ENCODE measurements at regions not wholly inside any gene's neighbourhood (a gene's known extent, or its start where the extent isn't known, plus 50 kb on each side); places are given as distances from the start of the nearest gene placed in this dataset.
A peak's percentile ranks its signal among the peaks of the same experiment; 100 is the strongest.

- DNase-seq: peak in 1 of 2 donors; percentile 68
- H3K27ac ChIP-seq: no peak overlapping the region
- WGBS, 2 donors: 28 to 35% methylated on average over 13 to 55 of the region's 55 CpGs
- ATAC-seq (ENCODE audit: low FRiP score in 2 of 2): no peak
- H3K4me1 ChIP-seq: peaks cover 16 to 24% (median 18%) of the 10 kb centered on the region in 4 donors
- no peaks in the 10 kb centered on the region for H3K36me3 ChIP-seq
- H3K4me3 ChIP-seq: peak overlapping the region in 3 of 4 donors; percentile 24 to 46 (median 37)
- H3K27me3 ChIP-seq: peaks cover 0 to 38% (median 18%) of the 10 kb centered on the region in 4 donors
- H3K9me3 ChIP-seq: no peaks in the 10 kb centered on the region
- TF ChIP-seq EP300 (IDR thresholded peaks at IDR 0.05) (no peak), POLR2AphosphoS5 (IDR thresholded peaks at IDR 0.05) (no peak), POLR2A (IDR thresholded peaks at IDR 0.05) (no peak)
- TF ChIP-seq, protein P1, sequence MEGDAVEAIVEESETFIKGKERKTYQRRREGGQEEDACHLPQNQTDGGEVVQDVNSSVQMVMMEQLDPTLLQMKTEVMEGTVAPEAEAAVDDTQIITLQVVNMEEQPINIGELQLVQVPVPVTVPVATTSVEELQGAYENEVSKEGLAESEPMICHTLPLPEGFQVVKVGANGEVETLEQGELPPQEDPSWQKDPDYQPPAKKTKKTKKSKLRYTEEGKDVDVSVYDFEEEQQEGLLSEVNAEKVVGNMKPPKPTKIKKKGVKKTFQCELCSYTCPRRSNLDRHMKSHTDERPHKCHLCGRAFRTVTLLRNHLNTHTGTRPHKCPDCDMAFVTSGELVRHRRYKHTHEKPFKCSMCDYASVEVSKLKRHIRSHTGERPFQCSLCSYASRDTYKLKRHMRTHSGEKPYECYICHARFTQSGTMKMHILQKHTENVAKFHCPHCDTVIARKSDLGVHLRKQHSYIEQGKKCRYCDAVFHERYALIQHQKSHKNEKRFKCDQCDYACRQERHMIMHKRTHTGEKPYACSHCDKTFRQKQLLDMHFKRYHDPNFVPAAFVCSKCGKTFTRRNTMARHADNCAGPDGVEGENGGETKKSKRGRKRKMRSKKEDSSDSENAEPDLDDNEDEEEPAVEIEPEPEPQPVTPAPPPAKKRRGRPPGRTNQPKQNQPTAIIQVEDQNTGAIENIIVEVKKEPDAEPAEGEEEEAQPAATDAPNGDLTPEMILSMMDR (IDR thresholded peaks at IDR 0.05): no peak
Observed at GRCh38 chr10:22476601-22477321, 131.5 kb downstream of the SPAG6 start.

- ATAC-seq (ENCODE audit: low FRiP score in 2 of 2) (no peak), DNase-seq (peak in 1 of 2 donors; percentile 83)
- H3K4me3 ChIP-seq: no peak overlapping the region
- peaks cover 16 to 24% (median 18%) of the 10 kb centered on the region in 4 donors for H3K4me1 ChIP-seq
- H3K9me3 ChIP-seq: no peaks in the 10 kb centered on the region
- no peaks in the 10 kb centered on the region for H3K36me3 ChIP-seq
- H3K27me3 ChIP-seq: peaks cover 0 to 38% (median 19%) of the 10 kb centered on the region in 4 donors
- WGBS, 2 donors: 61 to 67% methylated on average over 18 to 46 of the region's 72 CpGs
- H3K27ac ChIP-seq: no peak overlapping the region
- TF ChIP-seq POLR2A (IDR thresholded peaks at IDR 0.05) (no peak), POLR2AphosphoS5 (IDR thresholded peaks at IDR 0.05) (no peak), EP300 (IDR thresholded peaks at IDR 0.05) (no peak)
- TF ChIP-seq, protein P1 (IDR thresholded peaks at IDR 0.05): no peak
Observed at GRCh38 chr10:22477334-22478287, 132.3 kb downstream of the SPAG6 start.

- Histone ChIP-seq H3K9me3 (no peaks in the 10 kb centered on the region), H3K36me3 (no peaks in the 10 kb centered on the region), H3K27ac (no peak overlapping the region), H3K4me1 (peaks cover 16 to 24% (median 18%) of the 10 kb centered on the region in 4 donors), H3K4me3 (no peak overlapping the region), H3K27me3 (peaks cover 0 to 34% (median 19%) of the 10 kb centered on the region in 4 donors)
- DNase-seq: no peak
- TF ChIP-seq POLR2AphosphoS5 (IDR thresholded peaks at IDR 0.05): no peak
- ATAC-seq (ENCODE audit: low FRiP score in 2 of 2): no peak
- 85 to 90% methylated on average over 8 of the region's 8 CpGs for WGBS, 2 donors
Observed at GRCh38 chr10:22478555-22479334, 133.4 kb downstream of the SPAG6 start.

DNA sequence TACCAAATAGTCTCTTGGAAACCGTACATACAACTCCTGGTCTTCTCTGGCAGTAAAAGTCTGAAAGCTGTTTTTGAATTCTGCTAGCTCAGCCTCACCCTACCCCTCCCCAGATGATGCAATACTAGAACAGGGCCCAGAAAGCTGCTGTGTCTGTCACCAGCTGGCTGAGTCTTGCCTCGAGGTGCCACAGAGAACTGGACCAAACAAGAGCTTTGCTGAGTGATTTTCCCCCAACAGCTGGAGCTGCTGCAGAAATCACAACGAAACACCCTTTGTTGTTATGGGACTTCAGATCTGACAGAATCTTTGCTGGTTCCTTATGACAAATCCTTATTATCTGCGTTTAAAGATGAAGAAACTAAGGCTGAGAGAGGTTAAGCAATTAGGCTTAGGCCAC is 134.1 kb downstream of the SPAG6 start:
- peaks cover 0 to 32% (median 18%) of the 10 kb centered on the region in 4 donors for H3K27me3 ChIP-seq
- H3K4me3 ChIP-seq: no peak overlapping the region
- TF ChIP-seq, protein P1 (IDR thresholded peaks at IDR 0.05): no peak
- no peak for TF ChIP-seq EP300 (IDR thresholded peaks at IDR 0.05)
- TF ChIP-seq POLR2AphosphoS5 (IDR thresholded peaks at IDR 0.05): no peak
- TF ChIP-seq POLR2A (IDR thresholded peaks at IDR 0.05): no peak
- H3K4me1 ChIP-seq: peaks cover 16 to 24% (median 18%) of the 10 kb centered on the region in 4 donors
- DNase-seq: no peak
- H3K9me3 ChIP-seq: no peaks in the 10 kb centered on the region
- ATAC-seq (ENCODE audit: low FRiP score in 2 of 2): no peak
- no peak overlapping the region for H3K27ac ChIP-seq
- H3K36me3 ChIP-seq: no peaks in the 10 kb centered on the region
- 68 to 69% methylated on average over 4 of the region's 4 CpGs for WGBS, 2 donors

Data from upper lobe of left lung (tissue), 6 donors.